Thoracic aorta (tissue), 2 donors: ENCODE measurements at regions not wholly inside any gene's neighbourhood (a gene's known extent, or its start where the extent isn't known, plus 50 kb on each side); places are given as distances from the start of the nearest gene placed in this dataset.

Source experiments
- ATAC-seq: fragments of 150-250 bp; one replicate; pipeline ENCODE4 v1.8.0; 2017; ENCODE audit warnings: low read depth; ENCODE audit not compliant: insufficient number of reproducible peaks, low FRiP score
- DNase-seq: peaks from one replicate; pipeline ENCODE4 v3.0.0-alpha.2; 2020; ENCODE audit warnings: low spot score
- H3K27ac ChIP-seq, 2 donors: fragments of 200-600 bp; sonication (generic); 1 replicate in 1 of 2; 2 replicates in 1 of 2; pipeline ENCODE4 v1.5.1; 2016; ENCODE audit warnings: mild to moderate bottlenecking in 2 of 2, moderate library complexity in 2 of 2
- H3K27me3 ChIP-seq: fragments of 200-600 bp; sonication (generic); replicated peaks from 2 replicates; pipeline ENCODE4 v1.6.0; 2016; ENCODE audit warnings: mild to moderate bottlenecking; ENCODE audit not compliant: insufficient read depth
- H3K36me3 ChIP-seq: fragments of 200-600 bp; sonication (generic); one replicate; pipeline ENCODE4 v1.5.1; 2016
- H3K4me1 ChIP-seq, 2 donors: fragments of 200-600 bp; sonication (generic); 1 replicate in 1 of 2; 2 replicates in 1 of 2; pipeline versions ENCODE4 v1.5.1 to v1.6.0; 2016; ENCODE audit warnings: low read depth in 2 of 2, mild to moderate bottlenecking in 1 of 2; ENCODE audit not compliant: control insufficient read depth in 1 of 2
- H3K4me3 ChIP-seq: fragments of 200-600 bp; sonication (generic); 2 replicates; pipeline ENCODE4 v1.5.1; 2016; ENCODE audit warnings: mild to moderate bottlenecking
- H3K9me3 ChIP-seq: fragments of 200-600 bp; sonication (generic); 2 replicates; pipeline ENCODE4 v1.5.1; 2016
- TF ChIP-seq, protein P1 (sequence below): fragments of 200-600 bp; sonication (generic); IDR thresholded peaks from one replicate; pipeline ENCODE4 v1.5.1; 2019; ENCODE audit warnings: antibody characterized with exemption

DNA sequence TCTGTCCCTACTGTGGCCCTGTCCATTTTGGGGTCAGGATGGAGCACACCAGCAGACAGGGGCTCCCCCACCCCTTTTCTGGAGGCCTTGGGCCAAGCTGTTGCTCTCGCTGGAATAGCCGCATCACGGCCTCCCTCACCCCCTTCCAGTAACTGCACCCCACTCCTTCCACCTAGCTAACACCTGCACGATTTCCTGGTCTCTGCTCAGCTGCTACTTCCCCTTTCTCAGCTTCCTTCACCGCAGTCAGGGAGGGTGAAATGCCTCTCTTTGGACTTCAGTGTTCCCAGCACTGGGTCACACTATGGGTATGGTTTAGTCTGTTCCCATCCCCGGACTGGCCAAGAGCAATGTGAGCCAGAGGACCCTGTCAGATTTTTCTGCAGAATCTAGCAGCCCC is 400.2 kb downstream of the MCTP2 start:
- DNase-seq (no peak), ATAC-seq (no peak)
- Histone ChIP-seq H3K9me3 (no peaks in the 10 kb centered on the region), H3K27ac (no peak overlapping the region), H3K36me3 (no peaks in the 10 kb centered on the region), H3K27me3 (no peaks in the 10 kb centered on the region), H3K4me3 (no peak overlapping the region), H3K4me1 (no peaks in the 10 kb centered on the region)
- TF ChIP-seq, protein P1, sequence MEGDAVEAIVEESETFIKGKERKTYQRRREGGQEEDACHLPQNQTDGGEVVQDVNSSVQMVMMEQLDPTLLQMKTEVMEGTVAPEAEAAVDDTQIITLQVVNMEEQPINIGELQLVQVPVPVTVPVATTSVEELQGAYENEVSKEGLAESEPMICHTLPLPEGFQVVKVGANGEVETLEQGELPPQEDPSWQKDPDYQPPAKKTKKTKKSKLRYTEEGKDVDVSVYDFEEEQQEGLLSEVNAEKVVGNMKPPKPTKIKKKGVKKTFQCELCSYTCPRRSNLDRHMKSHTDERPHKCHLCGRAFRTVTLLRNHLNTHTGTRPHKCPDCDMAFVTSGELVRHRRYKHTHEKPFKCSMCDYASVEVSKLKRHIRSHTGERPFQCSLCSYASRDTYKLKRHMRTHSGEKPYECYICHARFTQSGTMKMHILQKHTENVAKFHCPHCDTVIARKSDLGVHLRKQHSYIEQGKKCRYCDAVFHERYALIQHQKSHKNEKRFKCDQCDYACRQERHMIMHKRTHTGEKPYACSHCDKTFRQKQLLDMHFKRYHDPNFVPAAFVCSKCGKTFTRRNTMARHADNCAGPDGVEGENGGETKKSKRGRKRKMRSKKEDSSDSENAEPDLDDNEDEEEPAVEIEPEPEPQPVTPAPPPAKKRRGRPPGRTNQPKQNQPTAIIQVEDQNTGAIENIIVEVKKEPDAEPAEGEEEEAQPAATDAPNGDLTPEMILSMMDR, result no peak

DNA sequence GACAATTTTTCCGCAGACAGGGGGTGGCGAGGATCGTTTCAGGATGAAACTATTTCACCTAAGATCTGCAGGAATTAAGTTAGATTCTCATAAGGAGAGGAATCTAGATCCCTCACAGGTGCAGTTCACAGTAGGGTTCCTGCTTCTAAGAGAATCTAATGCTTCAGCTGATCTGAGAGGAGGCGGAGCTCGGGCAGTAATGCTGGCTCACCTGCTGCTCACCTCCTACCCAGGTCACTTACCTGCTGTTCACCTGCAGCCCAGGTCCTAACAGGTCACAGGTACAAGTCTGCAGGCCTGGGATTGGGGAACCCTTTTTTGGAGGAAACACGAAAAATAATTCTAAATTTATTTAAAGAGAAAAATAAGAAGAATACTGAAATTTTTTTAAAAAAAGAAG is 406.8 kb downstream of the MCTP2 start:
- Histone ChIP-seq H3K36me3 (no peaks in the 10 kb centered on the region), H3K27me3 (no peaks in the 10 kb centered on the region), H3K4me3 (no peak overlapping the region), H3K27ac (no peak overlapping the region), H3K4me1 (no peaks in the 10 kb centered on the region), H3K9me3 (no peaks in the 10 kb centered on the region)
- TF ChIP-seq, protein P1, result no peak
- no peak for ATAC-seq
- no peak for DNase-seq

DNA sequence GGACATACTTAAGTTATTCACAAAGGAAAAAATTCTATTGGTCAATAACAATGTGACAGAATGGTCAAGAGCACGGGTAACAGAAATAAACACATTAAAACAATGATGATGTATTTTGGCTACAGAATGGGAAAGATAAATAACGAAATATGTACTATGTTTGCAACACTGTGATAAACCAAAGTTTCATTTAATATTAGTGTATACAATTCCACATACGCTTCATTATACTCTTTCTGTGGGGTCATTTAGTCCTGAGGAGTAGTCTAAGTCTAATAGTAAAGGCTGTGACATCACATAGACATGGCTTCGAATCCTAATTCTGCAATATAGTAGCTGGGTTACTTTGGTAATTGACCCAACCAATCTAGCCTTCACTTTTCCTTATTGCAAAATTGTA is 408.3 kb downstream of the MCTP2 start:
- Histone ChIP-seq H3K27me3 (no peaks in the 10 kb centered on the region), H3K27ac (no peak overlapping the region)
- TF ChIP-seq, protein P1, result no peak

DNA sequence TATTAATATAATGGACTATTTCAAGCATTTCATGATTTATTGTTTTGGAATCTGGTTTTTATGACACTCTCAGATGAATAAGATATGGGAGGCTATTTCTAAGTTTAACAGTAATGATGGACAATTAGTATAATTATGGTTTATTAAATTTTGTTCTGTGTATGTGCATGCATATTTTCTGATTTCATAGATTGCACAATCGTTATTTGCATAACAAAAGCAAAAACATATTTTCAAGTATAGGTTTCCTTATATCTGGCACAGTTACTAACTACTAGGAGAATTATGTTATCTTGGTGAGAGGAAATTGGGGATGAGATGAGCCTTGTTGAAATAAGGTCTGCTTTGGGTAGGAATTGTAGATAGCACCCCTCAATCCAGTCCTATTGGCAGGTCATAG is 413.1 kb downstream of the MCTP2 start:
- H3K27me3 ChIP-seq, result no peaks in the 10 kb centered on the region
- TF ChIP-seq, protein P1, result no peak
- ATAC-seq, result no peak
- H3K27ac ChIP-seq, result no peak overlapping the region
- no peak overlapping the region for H3K4me3 ChIP-seq
- no peak for DNase-seq
- no peaks in the 10 kb centered on the region for H3K36me3 ChIP-seq
- no peaks in the 10 kb centered on the region for H3K9me3 ChIP-seq
- H3K4me1 ChIP-seq, result no peaks in the 10 kb centered on the region

More for the DNA sequence above, 408.3 kb downstream of the MCTP2 start:
- H3K4me3 ChIP-seq, result no peak overlapping the region
- DNase-seq (no peak), ATAC-seq (no peak)
- no peaks in the 10 kb centered on the region for H3K36me3 ChIP-seq
- H3K9me3 ChIP-seq, result no peaks in the 10 kb centered on the region
- no peaks in the 10 kb centered on the region for H3K4me1 ChIP-seq

DNA sequence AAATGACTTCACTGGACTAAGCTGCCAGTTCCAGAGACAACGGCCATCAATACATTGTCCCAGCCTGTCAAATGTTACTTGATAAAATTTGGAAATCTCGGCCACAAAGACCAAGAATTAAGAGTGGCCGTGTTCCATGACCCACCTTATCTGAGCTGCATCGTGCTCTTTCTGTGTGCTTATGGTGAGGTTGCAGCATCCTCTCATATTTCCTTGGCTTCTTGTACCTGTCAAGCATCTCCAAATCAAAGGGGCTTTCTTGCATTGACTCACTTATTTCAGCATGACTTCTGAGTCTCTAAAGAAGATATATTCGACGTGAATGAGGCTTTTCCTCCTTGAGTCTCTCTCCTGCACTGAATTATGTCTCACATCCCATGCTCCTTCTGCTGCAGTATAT is 421.7 kb downstream of the MCTP2 start:
- no peaks in the 10 kb centered on the region for H3K36me3 ChIP-seq
- no peaks in the 10 kb centered on the region for H3K9me3 ChIP-seq
- no peaks in the 10 kb centered on the region for H3K4me1 ChIP-seq
- no peak overlapping the region for H3K4me3 ChIP-seq
- H3K27ac ChIP-seq, result no peak overlapping the region
- TF ChIP-seq, protein P1, result no peak
- no peaks in the 10 kb centered on the region for H3K27me3 ChIP-seq
- DNase-seq (no peak), ATAC-seq (no peak)
